Duodenal mucosa (tissue), 2 donors: ENCODE measurements at regions not wholly inside any gene's neighbourhood (a gene's known extent, or its start where the extent isn't known, plus 50 kb on each side); places are given as distances from the start of the nearest gene placed in this dataset.
"Not testable (repeated sequence)": the region's sequence is repeated elsewhere in the genome, so short reads cannot be mapped to it uniquely, and the experiment has no call there.

Experiments
- H3K27ac ChIP-seq: one replicate; pipeline ENCODE4 v1.7.0; 2013; ENCODE audit warnings: low read depth, low read length
- H3K27me3 ChIP-seq, 2 donors: one replicate each; pipeline ENCODE4 v1.7.0; 2013; ENCODE audit warnings: low read length in 2 of 2, control low read depth in 1 of 2; ENCODE audit not compliant: insufficient read depth in 2 of 2, control insufficient read depth in 1 of 2
- H3K36me3 ChIP-seq, 2 donors: one replicate each; pipeline ENCODE4 v1.7.0; 2013; ENCODE audit warnings: low read length in 2 of 2, control low read depth in 1 of 2; ENCODE audit not compliant: insufficient read depth in 2 of 2, control insufficient read depth in 1 of 2
- H3K4me1 ChIP-seq, 2 donors: one replicate each; pipeline ENCODE4 v1.7.0; 2013; ENCODE audit warnings: low read length in 2 of 2, control low read depth in 1 of 2; ENCODE audit not compliant: insufficient read depth in 2 of 2, control insufficient read depth in 1 of 2
- H3K4me3 ChIP-seq, 2 donors: one replicate each; pipeline ENCODE4 v1.7.0; 2013; ENCODE audit warnings: low read length in 2 of 2, low read depth in 1 of 2
- H3K9ac ChIP-seq, 2 donors: one replicate each; pipeline ENCODE4 v1.7.0; 2013; ENCODE audit warnings: low read length in 2 of 2, low read depth in 1 of 2
- H3K9me3 ChIP-seq, 2 donors: one replicate each; pipeline ENCODE4 v1.7.0; 2013; ENCODE audit warnings: low read length in 2 of 2, control low read depth in 1 of 2; ENCODE audit not compliant: control insufficient read depth in 1 of 2

- Histone ChIP-seq H3K9me3 (no peaks in the 10 kb centered on the region), H3K36me3 (no peaks in the 10 kb centered on the region), H3K4me1 (no peaks in the 10 kb centered on the region), H3K27me3 (no peaks in the 10 kb centered on the region), H3K27ac (no peak overlapping the region), H3K9ac (no peak overlapping the region), H3K4me3 (no peak overlapping the region)
These were observed 65.3 kb upstream of the DRD5 start for GRCh38 chr4:9716093-9716492.

- H3K4me3 ChIP-seq, H3K27ac ChIP-seq, H3K9me3 ChIP-seq, H3K36me3 ChIP-seq, H3K9ac ChIP-seq, H3K27me3 ChIP-seq, H3K4me1 ChIP-seq: not testable (repeated sequence)
These were observed 63.0 kb upstream of the DRD5 start for GRCh38 chr4:9718246-9718939.

- not testable (repeated sequence) for H3K36me3 ChIP-seq, H3K27ac ChIP-seq, H3K4me3 ChIP-seq, H3K27me3 ChIP-seq, H3K4me1 ChIP-seq, H3K9ac ChIP-seq, H3K9me3 ChIP-seq
These were observed 59.3 kb upstream of the DRD5 start for GRCh38 chr4:9722131-9722530.
